ACC112 (cell line): ENCODE measurements at regions not wholly inside any gene's neighbourhood (a gene's known extent, or its start where the extent isn't known, plus 50 kb on each side); places are given as distances from the start of the nearest gene placed in this dataset.

Experiments
- H2AFZ ChIP-seq: fragments of 200-600 bp; sonication (generic); one replicate; pipeline ENCODE4 v1.6.0; 2017; ENCODE audit warnings: antibody characterized with exemption, low read length; ENCODE audit not compliant: unreplicated experiment
- H3K27ac ChIP-seq: fragments of 200-600 bp; sonication (generic); 2 replicates; pipeline ENCODE4 v1.5.1; 2014; ENCODE audit warnings: low read depth, mild to moderate bottlenecking, antibody characterized with exemption, low read length, moderate library complexity
- H3K27me3 ChIP-seq: fragments of 200-600 bp; sonication (generic); 2 replicates; pipeline ENCODE4 v1.6.1; 2014; ENCODE audit warnings: mild to moderate bottlenecking, antibody characterized with exemption, low read length, moderate library complexity, mixed read lengths; ENCODE audit not compliant: insufficient read depth
- H3K36me3 ChIP-seq: fragments of 200-600 bp; sonication (generic); 2 replicates; pipeline ENCODE4 v1.6.1; 2016; ENCODE audit warnings: mild to moderate bottlenecking, antibody characterized with exemption, low read length, moderate library complexity, mixed read lengths; ENCODE audit not compliant: insufficient read depth
- H3K4me1 ChIP-seq: fragments of 200-600 bp; sonication (generic); one replicate; pipeline ENCODE4 v1.6.1; 2016; ENCODE audit warnings: low read length, mixed read lengths; ENCODE audit not compliant: insufficient read depth, unreplicated experiment, control insufficient read depth
- H3K4me3 ChIP-seq: fragments of 200-600 bp; sonication (generic); 2 replicates; pipeline ENCODE4 v1.5.1; 2014; ENCODE audit warnings: mild to moderate bottlenecking, low read depth, low read length
- H3K79me2 ChIP-seq: fragments of 200-600 bp; sonication (generic); one replicate; pipeline ENCODE4 v1.6.0; 2016; ENCODE audit warnings: low read length; ENCODE audit not compliant: control insufficient read depth, unreplicated experiment, insufficient read depth

- Histone ChIP-seq H2AFZ (no peak overlapping the region), H3K4me3 (no peak overlapping the region), H3K36me3 (no peaks in the 10 kb centered on the region), H3K27me3 (peaks cover 31% of the 10 kb centered on the region), H3K79me2 (no peaks in the 10 kb centered on the region), H3K27ac (no peak overlapping the region), H3K4me1 (no peaks in the 10 kb centered on the region)
These were observed 345.2 kb downstream of the PHKB start for GRCh38 chr16:47806309-47806847.

GRCh38 chr16:47787696-47788095 lies 326.6 kb downstream of the PHKB start:
- Histone ChIP-seq H3K4me3 (no peak overlapping the region), H3K27me3 (peaks cover 34% of the 10 kb centered on the region), H3K27ac (no peak overlapping the region), H3K4me1 (no peaks in the 10 kb centered on the region), H3K36me3 (no peaks in the 10 kb centered on the region), H2AFZ (no peak overlapping the region), H3K79me2 (no peaks in the 10 kb centered on the region)

- no peak overlapping the region for H2AFZ ChIP-seq
- H3K27me3 ChIP-seq, result peaks cover 26% of the 10 kb centered on the region
- no peak overlapping the region for H3K4me3 ChIP-seq
These were observed 320.5 kb downstream of the PHKB start for GRCh38 chr16:47781673-47782072.

GRCh38 chr16:47780213-47780875 lies 319.2 kb downstream of the PHKB start:
- peak overlapping the region; percentile 57 for H3K27ac ChIP-seq
- H3K4me1 ChIP-seq, result peaks cover 31% of the 10 kb centered on the region
- H3K79me2 ChIP-seq, result no peaks in the 10 kb centered on the region
- H3K4me3 ChIP-seq, result peak overlapping the region; percentile 78
- H3K36me3 ChIP-seq, result no peaks in the 10 kb centered on the region
- peak overlapping the region; percentile 99 for H2AFZ ChIP-seq
- H3K27me3 ChIP-seq, result peaks cover 15% of the 10 kb centered on the region

More at GRCh38 chr16:47781673-47782072, 320.5 kb downstream of the PHKB start:
- no peaks in the 10 kb centered on the region for H3K36me3 ChIP-seq
- no peaks in the 10 kb centered on the region for H3K79me2 ChIP-seq
- H3K27ac ChIP-seq, result no peak overlapping the region
- H3K4me1 ChIP-seq, result peaks cover 31% of the 10 kb centered on the region

- peak overlapping the region; percentile 78 for H3K4me3 ChIP-seq
- H3K36me3 ChIP-seq, result no peaks in the 10 kb centered on the region
- peaks cover 7% of the 10 kb centered on the region for H3K27me3 ChIP-seq
- H3K27ac ChIP-seq, result peak overlapping the region; percentile 57
- peak overlapping the region; percentile 99 for H2AFZ ChIP-seq
- no peaks in the 10 kb centered on the region for H3K79me2 ChIP-seq
- peaks cover 37% of the 10 kb centered on the region for H3K4me1 ChIP-seq
These were observed 318.3 kb downstream of the PHKB start for GRCh38 chr16:47779201-47780016.

GRCh38 chr16:47778106-47778801 lies 317.1 kb downstream of the PHKB start:
- H3K27ac ChIP-seq, result no peak overlapping the region
- no peaks in the 10 kb centered on the region for H3K36me3 ChIP-seq
- no peaks in the 10 kb centered on the region for H3K79me2 ChIP-seq
- no peak overlapping the region for H2AFZ ChIP-seq
- H3K27me3 ChIP-seq, result no peaks in the 10 kb centered on the region
- no peak overlapping the region for H3K4me3 ChIP-seq
- H3K4me1 ChIP-seq, result peaks cover 37% of the 10 kb centered on the region

GRCh38 chr16:47777220-47777619 lies 316.1 kb downstream of the PHKB start:
- Histone ChIP-seq H3K27me3 (no peaks in the 10 kb centered on the region), H3K36me3 (no peaks in the 10 kb centered on the region), H3K79me2 (no peaks in the 10 kb centered on the region), H3K4me3 (no peak overlapping the region), H3K4me1 (peaks cover 37% of the 10 kb centered on the region), H3K27ac (0 out of 2 replicates have a peak overlapping the region, but pooled peaks have one; percentile 19), H2AFZ (no peak overlapping the region)

GRCh38 chr16:47774661-47775060 lies 313.5 kb downstream of the PHKB start:
- no peaks in the 10 kb centered on the region for H3K79me2 ChIP-seq
- H3K27ac ChIP-seq, result no peak overlapping the region
- no peaks in the 10 kb centered on the region for H3K36me3 ChIP-seq
- H3K27me3 ChIP-seq, result no peaks in the 10 kb centered on the region
- H2AFZ ChIP-seq, result no peak overlapping the region
- H3K4me1 ChIP-seq, result peaks cover 28% of the 10 kb centered on the region
- no peak overlapping the region for H3K4me3 ChIP-seq

- no peak overlapping the region for H3K4me3 ChIP-seq
These were observed 292.5 kb downstream of the PHKB start for GRCh38 chr16:47753659-47754058.

More at GRCh38 chr16:47753659-47754058, 292.5 kb downstream of the PHKB start:
- Histone ChIP-seq H3K79me2 (no peaks in the 10 kb centered on the region), H3K36me3 (no peaks in the 10 kb centered on the region), H3K27ac (no peak overlapping the region), H3K27me3 (0 out of 2 replicates have a peak, but pooled peaks cover 3% of the 10 kb centered on the region), H3K4me1 (no peaks in the 10 kb centered on the region), H2AFZ (no peak overlapping the region)
